Neural cell (in vitro differentiated cells): ENCODE measurements at regions not wholly inside any gene's neighbourhood (a gene's known extent, or its start where the extent isn't known, plus 50 kb on each side); places are given as distances from the start of the nearest gene placed in this dataset.

Experiments
- CTCF ChIP-seq: fragments of 450-650 bp; IDR thresholded peaks from 2 replicates; pipeline ENCODE4 v1.5.1; 2014; ENCODE audit warnings: antibody characterized with exemption, mild to moderate bottlenecking, moderate library complexity; ENCODE audit not compliant: poor library complexity, severe bottlenecking
- EZH2 ChIP-seq: fragments of 200-600, 300-800 bp; shearing (Covaris generic), sonication (generic); IDR thresholded peaks from 2 replicates; pipeline ENCODE4 v1.6.1; 2014; ENCODE audit warnings: antibody characterized with exemption, low read length, borderline replicate concordance, mild to moderate bottlenecking; ENCODE audit not compliant: insufficient read depth, poor library complexity, severe bottlenecking
- MXI1 ChIP-seq: fragments of 450-650 bp; conservative IDR thresholded peaks from 2 replicates; pipeline ENCODE4 v1.6.1; 2014; ENCODE audit warnings: antibody characterized with exemption, mild to moderate bottlenecking; ENCODE audit not compliant: poor library complexity, severe bottlenecking
- POLR2AphosphoS5 ChIP-seq: IDR thresholded peaks from 2 replicates; pipeline ENCODE4 v1.6.1; 2012
- REST ChIP-seq: IDR thresholded peaks from 2 replicates; pipeline ENCODE4 v1.6.1; 2012; ENCODE audit warnings: borderline replicate concordance

- no peak for TF ChIP-seq EZH2
- no peak for TF ChIP-seq CTCF
- TF ChIP-seq POLR2AphosphoS5: no peak
- TF ChIP-seq MXI1: no peak
- no peak for TF ChIP-seq REST
Measured at GRCh38 chr2:160974803-160975202, 185.4 kb upstream of the TANK start.
